GM13976 (cell line): ENCODE measurements at regions not wholly inside any gene's neighbourhood (a gene's known extent, or its start where the extent isn't known, plus 50 kb on each side); places are given as distances from the start of the nearest gene placed in this dataset.

Experiments used
- DNase-seq: peaks from one replicate; pipeline ENCODE4 v3.0.0; 2012; ENCODE audit warnings: low spot score
- CTCF ChIP-seq: IDR thresholded peaks from 2 replicates; pipeline ENCODE4 v1.5.1; 2012; ENCODE audit warnings: borderline replicate concordance, mild to moderate bottlenecking; ENCODE audit not compliant: insufficient read depth; ENCODE audit errors: extremely low read depth, missing control alignments, control extremely low read depth
- in situ Hi-C: fragments of 300-500 bp; cut with MboI; formaldehyde crosslinking; loops from one replicate; pipeline ENCODE4 v1.12.0; 2022; ENCODE audit warnings: low sequenced_read_pairs, mixed read lengths, inconsistent platforms; ENCODE audit not compliant: unreplicated experiment

- no peak for TF ChIP-seq CTCF
- in situ Hi-C loops, result no loop called here
- no peak for DNase-seq
Observed at GRCh38 chr12:102740141-102740955, 176.7 kb downstream of the PAH start.

- TF ChIP-seq CTCF, result no peak
- in situ Hi-C loops, result loop anchor here (10.0 kb wide), 1 partner anchor 802 kb away; no protein-coding TSS in a partner anchor
Observed at GRCh38 chr12:102736328-102736727, 180.7 kb downstream of the PAH start.

GRCh38 chr12:102735104-102735503, 181.9 kb downstream of the PAH start:
- in situ Hi-C loops, result loop anchor here (10.0 kb wide), 1 partner anchor 800 kb away; no protein-coding TSS in a partner anchor
- DNase-seq, result peak; percentile 38
- no peak for TF ChIP-seq CTCF

More at GRCh38 chr12:102736328-102736727, 180.7 kb downstream of the PAH start:
- DNase-seq, result no peak

GRCh38 chr12:102730996-102731395, 186.0 kb downstream of the PAH start:
- in situ Hi-C loops, result loop anchor here (10.0 kb wide), 1 partner anchor 796 kb away; no protein-coding TSS in a partner anchor
- DNase-seq, result no peak
- no peak for TF ChIP-seq CTCF

- DNase-seq, result peak; percentile 39
- in situ Hi-C loops, result no loop called here
Observed at GRCh38 chr12:102728506-102729242, 188.4 kb downstream of the PAH start.

More at GRCh38 chr12:102728506-102729242, 188.4 kb downstream of the PAH start:
- no peak for TF ChIP-seq CTCF
